ENCODE measurements at regions not wholly inside any gene's neighbourhood (a gene's known extent, or its start where the extent isn't known, plus 50 kb on each side); places are given as distances from the start of the nearest gene placed in this dataset.
"Not testable (repeated sequence)": the region's sequence is repeated elsewhere in the genome, so short reads cannot be mapped to it uniquely, and the experiment has no call there.

DNA sequence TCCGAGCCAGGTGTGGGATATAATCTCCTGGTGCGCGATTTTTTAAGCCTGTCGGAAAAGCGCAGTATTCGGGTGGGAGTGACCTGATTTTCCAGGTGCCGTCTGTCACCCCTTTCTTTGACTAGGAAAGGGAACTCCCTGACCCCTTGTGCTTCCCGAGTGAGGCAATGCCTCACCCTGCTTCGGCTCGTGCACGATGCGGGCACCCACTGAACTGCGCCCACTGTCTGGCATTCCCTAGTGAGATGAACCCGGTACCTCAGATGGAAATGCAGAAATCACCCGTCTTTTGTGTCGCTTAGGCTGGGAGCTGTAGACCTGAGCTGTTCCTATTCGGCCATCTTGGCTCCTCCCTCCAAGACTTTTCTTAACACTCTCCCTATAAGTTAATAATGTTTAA lies 1042.3 kb downstream of the EFNA5 start:
- not testable (repeated sequence) for DNase-seq (ENCODE audit: extremely low read depth in 1 of 11, low read depth in 9 of 11, low spot score in 4 of 11)

- no peak for DNase-seq (ENCODE audit: extremely low read depth in 1 of 11, low read depth in 9 of 11, low spot score in 4 of 11)
These were observed 1060.7 kb downstream of the EFNA5 start for GRCh38 chr5:106610041-106610440.

DNA sequence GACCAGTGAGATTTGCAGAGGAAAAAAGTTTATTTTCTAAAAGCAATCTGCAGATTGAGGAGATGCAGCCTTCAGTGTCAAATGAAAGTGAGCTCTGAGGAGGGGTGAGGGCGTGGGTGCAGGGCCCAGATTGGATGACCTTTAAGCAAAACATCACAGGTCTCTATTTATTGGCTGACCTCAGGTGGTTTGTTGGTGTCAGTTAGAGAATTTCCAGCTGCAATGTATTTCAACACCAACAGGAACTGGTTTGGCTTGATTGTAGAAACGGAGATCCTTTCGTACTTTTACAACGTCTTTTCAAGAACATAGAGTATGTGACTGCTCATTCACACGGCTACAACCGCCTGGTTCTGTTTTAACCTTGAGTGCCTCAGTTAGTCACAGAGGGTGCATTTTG lies 1069.1 kb downstream of the EFNA5 start:
- DNase-seq (ENCODE audit: extremely low read depth in 1 of 11, low read depth in 9 of 11, low spot score in 4 of 11), result peak in 7 of 11 donors; percentile 1 to 19 (median 6)

- DNase-seq (ENCODE audit: extremely low read depth in 1 of 11, low read depth in 9 of 11, low spot score in 4 of 11), result no peak
These were observed 1069.9 kb downstream of the EFNA5 start for GRCh38 chr5:106600803-106601202.

DNA sequence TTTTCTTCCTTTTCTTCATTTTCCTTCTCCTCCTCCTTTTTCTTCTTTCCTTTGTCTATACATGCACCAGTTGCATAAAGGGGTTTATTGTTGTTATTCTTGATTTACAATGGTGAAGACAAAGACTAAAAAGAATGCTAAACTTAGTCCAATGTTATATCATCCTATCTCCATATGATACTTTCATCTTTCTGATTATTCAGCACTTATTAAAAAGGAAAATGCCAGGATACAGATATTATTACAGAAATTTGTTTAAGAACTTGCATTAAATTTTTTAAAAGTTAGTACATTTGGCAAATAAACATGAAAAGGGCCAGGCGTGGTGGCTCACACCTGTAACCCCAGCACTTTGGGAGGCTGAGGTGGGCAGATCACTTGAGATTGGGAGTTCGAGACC lies 1074.9 kb downstream of the EFNA5 start:
- no peak for DNase-seq (ENCODE audit: extremely low read depth in 1 of 11, low read depth in 9 of 11, low spot score in 4 of 11)

DNA sequence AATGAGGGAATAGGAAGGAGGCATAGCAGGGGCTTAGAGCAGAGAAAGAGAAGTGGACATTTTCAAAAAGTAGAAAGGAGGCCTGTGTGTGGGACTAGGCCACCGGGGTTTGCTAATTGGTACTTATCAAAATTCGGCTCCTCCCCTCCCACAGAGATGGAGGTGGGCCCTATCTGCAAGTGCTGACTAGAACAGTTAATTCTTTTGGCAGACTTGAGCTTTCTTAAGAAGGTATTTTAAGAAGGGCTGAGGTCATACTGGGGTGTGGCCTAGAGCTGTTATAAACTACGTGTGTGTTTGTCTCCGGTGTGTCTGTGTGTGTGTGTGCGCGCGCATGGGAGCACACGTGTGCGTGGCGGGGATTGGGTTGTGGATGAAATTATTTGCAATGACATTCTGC lies 1086.5 kb downstream of the EFNA5 start:
- no peak for DNase-seq (ENCODE audit: extremely low read depth in 1 of 11, low read depth in 9 of 11, low spot score in 4 of 11)

DNA sequence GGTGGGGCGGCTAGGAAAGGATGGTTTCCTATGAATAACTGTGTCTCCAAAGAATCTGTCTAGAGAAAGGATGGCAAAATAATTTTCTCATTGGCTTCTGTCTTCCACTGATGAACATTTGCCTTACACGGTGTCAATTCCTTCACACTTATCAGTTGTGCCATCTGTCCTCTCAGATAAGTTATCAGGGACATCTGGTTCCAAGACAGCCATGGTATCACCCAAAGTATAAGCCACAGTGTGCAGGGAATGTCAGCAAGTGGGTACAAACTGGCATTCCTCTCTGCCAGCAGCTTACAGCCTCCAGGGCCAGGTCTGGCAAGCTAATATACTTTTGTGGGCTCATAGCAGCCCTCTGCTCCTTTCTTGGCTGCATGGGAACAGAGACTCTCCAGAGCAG lies 1092.0 kb downstream of the EFNA5 start:
- DNase-seq (ENCODE audit: extremely low read depth in 1 of 11, low read depth in 9 of 11, low spot score in 4 of 11), result no peak

- no peak for DNase-seq (ENCODE audit: extremely low read depth in 1 of 11, low read depth in 9 of 11, low spot score in 4 of 11)
These were observed 1095.9 kb downstream of the EFNA5 start for GRCh38 chr5:106574820-106575219.

DNA sequence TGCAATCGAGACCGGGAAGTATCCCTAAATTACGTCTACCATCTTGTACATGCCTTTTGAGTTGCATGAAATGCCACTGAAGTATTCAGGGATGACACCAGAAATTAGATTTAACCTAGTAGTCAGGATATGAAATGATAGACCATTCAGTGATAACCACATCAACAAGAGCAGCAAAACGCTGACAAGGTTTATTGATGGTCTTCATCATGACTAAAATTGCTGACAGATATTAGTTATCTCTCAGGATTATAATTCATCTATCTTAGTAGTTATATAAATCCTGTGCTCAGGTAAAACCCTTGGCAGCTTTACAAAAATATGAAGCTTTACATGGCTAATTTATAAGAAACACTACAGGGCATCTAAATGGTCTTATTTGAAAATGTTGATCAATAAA lies 1104.7 kb downstream of the EFNA5 start:
- DNase-seq (ENCODE audit: extremely low read depth in 1 of 11, low read depth in 9 of 11, low spot score in 4 of 11), result no peak

- DNase-seq (ENCODE audit: extremely low read depth in 1 of 11, low read depth in 9 of 11, low spot score in 4 of 11), result no peak
These were observed 1125.4 kb downstream of the EFNA5 start for GRCh38 chr5:106545325-106545724.

GRCh38 chr5:106543330-106543729 lies 1127.4 kb downstream of the EFNA5 start:
- no peak for DNase-seq (ENCODE audit: extremely low read depth in 1 of 11, low read depth in 9 of 11, low spot score in 4 of 11)

GRCh38 chr5:106530150-106530549 lies 1140.6 kb downstream of the EFNA5 start:
- DNase-seq (ENCODE audit: extremely low read depth in 1 of 11, low read depth in 9 of 11, low spot score in 4 of 11), result no peak

GRCh38 chr5:106525438-106525837 lies 1145.3 kb downstream of the EFNA5 start:
- no peak for DNase-seq (ENCODE audit: extremely low read depth in 1 of 11, low read depth in 9 of 11, low spot score in 4 of 11)

DNA sequence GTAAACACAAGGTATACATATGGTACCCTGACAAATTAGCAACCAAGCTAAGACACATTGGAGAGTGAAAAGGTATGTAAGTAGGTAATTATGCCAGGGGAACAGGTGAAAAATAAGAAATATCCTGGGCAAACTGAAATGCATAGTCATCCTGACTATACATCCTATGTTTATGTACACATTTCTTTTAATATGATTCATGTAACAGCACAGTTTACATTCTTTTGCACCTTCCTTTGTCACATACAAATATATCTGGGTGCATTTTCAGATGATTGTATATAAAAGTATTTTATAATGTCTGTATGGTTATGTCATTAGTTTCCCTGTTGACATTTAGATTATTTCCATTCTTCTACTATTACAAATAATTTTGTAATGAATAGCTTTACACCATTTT lies 1146.9 kb downstream of the EFNA5 start:
- no peak for DNase-seq (ENCODE audit: extremely low read depth in 1 of 11, low read depth in 9 of 11, low spot score in 4 of 11)

DNA sequence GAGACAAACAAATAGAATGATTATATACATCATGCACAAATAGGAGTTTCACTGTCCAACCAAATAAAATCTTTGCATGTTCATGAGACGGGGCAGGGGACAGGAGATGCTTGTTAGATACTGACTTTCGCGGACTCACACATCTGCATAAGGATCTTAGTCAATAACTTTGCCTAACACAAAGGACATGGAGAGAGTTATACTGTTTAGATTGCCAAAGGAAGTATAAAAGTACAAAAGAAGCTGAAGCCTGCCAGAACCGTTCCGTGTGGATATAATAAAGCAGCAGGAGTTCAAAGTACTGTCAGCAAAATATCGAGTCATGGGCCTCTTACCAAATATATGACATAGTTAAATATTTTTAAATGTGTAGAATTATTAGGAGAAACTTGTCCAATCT lies 1148.4 kb downstream of the EFNA5 start:
- no peak for DNase-seq (ENCODE audit: extremely low read depth in 1 of 11, low read depth in 9 of 11, low spot score in 4 of 11)

- DNase-seq (ENCODE audit: extremely low read depth in 1 of 11, low read depth in 9 of 11, low spot score in 4 of 11), result no peak
These were observed 1149.0 kb downstream of the EFNA5 start for GRCh38 chr5:106521701-106522100.

GRCh38 chr5:106510321-106510720 lies 1160.4 kb downstream of the EFNA5 start:
- no peak for DNase-seq (ENCODE audit: extremely low read depth in 1 of 11, low read depth in 9 of 11, low spot score in 4 of 11)

- no peak for DNase-seq (ENCODE audit: extremely low read depth in 1 of 11, low read depth in 9 of 11, low spot score in 4 of 11)
These were observed 1161.8 kb downstream of the EFNA5 start for GRCh38 chr5:106508894-106509293.

- DNase-seq (ENCODE audit: extremely low read depth in 1 of 11, low read depth in 9 of 11, low spot score in 4 of 11), result no peak
These were observed 1176.8 kb downstream of the EFNA5 start for GRCh38 chr5:106493910-106494309.

DNA sequence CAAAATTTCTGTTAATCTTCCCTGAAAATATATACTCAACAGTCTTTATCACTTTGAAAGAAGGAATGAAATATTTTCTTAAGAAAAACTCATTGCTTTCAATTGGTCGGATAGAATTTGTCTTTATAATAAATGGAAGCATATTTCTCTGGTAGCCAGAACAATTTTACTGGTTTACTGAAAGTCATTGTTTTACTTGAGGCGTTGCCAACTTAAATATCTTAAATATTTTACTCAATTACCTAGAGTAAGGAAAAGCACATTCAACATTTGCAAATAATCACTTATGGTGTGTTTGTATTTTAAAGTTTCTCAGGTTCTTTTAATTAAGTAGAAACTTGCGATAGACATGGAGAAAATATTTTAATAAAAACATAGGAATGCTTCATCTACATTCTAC lies 1181.7 kb downstream of the EFNA5 start:
- DNase-seq (ENCODE audit: extremely low read depth in 1 of 11, low read depth in 9 of 11, low spot score in 4 of 11), result no peak

DNA sequence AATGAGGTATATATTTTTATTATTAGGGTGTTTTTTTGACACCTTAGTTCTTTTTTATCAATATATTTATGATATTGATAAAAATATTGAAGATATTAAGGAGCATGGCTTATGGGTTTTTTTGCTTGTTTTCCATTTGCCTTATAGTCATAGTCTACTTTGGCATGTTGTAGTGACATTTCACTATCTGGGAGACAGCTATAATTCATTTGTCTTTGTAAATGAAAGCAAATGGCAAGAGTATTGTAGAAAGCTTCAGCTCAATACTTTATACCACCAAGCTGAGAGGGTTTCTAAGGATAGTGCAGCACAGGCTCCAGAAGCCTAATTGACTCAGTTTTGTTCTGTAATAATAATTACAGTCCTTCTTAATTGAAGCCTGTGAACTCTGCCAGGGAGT lies 1182.3 kb downstream of the EFNA5 start:
- DNase-seq (ENCODE audit: extremely low read depth in 1 of 11, low read depth in 9 of 11, low spot score in 4 of 11), result no peak

GRCh38 chr5:106481374-106481773 lies 1189.4 kb downstream of the EFNA5 start:
- DNase-seq (ENCODE audit: extremely low read depth in 1 of 11, low read depth in 9 of 11, low spot score in 4 of 11), result no peak
